A673 (cell line): ENCODE measurements at regions not wholly inside any gene's neighbourhood (a gene's known extent, or its start where the extent isn't known, plus 50 kb on each side); places are given as distances from the start of the nearest gene placed in this dataset.

Experiments used
- EZH2 ChIP-seq: fragments of 200-600 bp; sonication (generic); IDR thresholded peaks from 2 replicates; pipeline ENCODE4 v1.6.1; 2017; ENCODE audit warnings: borderline replicate concordance, low read depth, mild to moderate bottlenecking, mixed read lengths, antibody characterized with exemption, low read length; ENCODE audit not compliant: poor library complexity, severe bottlenecking
- TF ChIP-seq, protein P1 (sequence below): fragments of 300-800, 200-600 bp; sonication (generic); conservative IDR thresholded peaks from 2 replicates; pipeline ENCODE4 v1.5.1; 2017; ENCODE audit warnings: low read depth, mild to moderate bottlenecking, antibody characterized with exemption, low read length, moderate library complexity, mixed read lengths

DNA sequence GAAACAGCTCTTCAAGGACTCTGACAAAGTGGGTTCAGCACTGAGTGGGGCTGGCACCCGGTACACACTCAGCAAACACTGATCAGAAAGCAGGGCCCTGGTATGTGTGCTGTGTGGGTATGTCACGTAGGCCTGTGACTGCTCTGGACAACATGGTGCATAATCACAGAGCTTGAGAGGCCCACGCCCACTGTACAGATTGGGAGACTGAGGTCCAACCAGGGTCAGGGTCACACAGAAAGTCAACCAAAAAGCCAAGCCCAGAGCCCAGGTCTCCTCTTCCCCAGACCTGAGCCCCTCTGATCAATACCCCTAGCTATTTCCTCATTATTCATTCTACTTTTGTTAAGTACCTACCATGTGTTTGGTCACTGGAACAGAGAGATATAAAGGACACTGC is 166.1 kb upstream of the LINGO1 start:
- TF ChIP-seq, protein P1, sequence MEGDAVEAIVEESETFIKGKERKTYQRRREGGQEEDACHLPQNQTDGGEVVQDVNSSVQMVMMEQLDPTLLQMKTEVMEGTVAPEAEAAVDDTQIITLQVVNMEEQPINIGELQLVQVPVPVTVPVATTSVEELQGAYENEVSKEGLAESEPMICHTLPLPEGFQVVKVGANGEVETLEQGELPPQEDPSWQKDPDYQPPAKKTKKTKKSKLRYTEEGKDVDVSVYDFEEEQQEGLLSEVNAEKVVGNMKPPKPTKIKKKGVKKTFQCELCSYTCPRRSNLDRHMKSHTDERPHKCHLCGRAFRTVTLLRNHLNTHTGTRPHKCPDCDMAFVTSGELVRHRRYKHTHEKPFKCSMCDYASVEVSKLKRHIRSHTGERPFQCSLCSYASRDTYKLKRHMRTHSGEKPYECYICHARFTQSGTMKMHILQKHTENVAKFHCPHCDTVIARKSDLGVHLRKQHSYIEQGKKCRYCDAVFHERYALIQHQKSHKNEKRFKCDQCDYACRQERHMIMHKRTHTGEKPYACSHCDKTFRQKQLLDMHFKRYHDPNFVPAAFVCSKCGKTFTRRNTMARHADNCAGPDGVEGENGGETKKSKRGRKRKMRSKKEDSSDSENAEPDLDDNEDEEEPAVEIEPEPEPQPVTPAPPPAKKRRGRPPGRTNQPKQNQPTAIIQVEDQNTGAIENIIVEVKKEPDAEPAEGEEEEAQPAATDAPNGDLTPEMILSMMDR = no peak
- TF ChIP-seq EZH2 = no peak
